Left lung (tissue), 4 donors: ENCODE measurements at regions not wholly inside any gene's neighbourhood (a gene's known extent, or its start where the extent isn't known, plus 50 kb on each side); places are given as distances from the start of the nearest gene placed in this dataset.

ENCODE experiments used
- ATAC-seq: fragments of 200-7000 bp; cut with Tn5 transposase; one replicate; pipeline ENCODE4 v1.9.1; 2020; ENCODE audit warnings: moderate library complexity
- DNase-seq, 4 donors: peaks; one replicate each; pipeline ENCODE4 v3.0.0-alpha.2; 2013 to 2020
- H3K27ac ChIP-seq, 2 donors: fragments of 200-600 bp; sonication (generic) in 1 of 2; one replicate each; pipeline versions ENCODE4 v1.5.0 to v1.8.0; 2020 to 2021
- H3K27me3 ChIP-seq, 2 donors: fragments of 200-600 bp; sonication (generic) in 1 of 2; one replicate each; pipeline versions ENCODE4 v1.5.0 to v1.8.0; 2020 to 2021
- H3K36me3 ChIP-seq, 2 donors: fragments of 200-600 bp; sonication (generic) in 1 of 2; one replicate each; pipeline versions ENCODE4 v1.5.0 to v1.8.0; 2020 to 2021
- H3K4me1 ChIP-seq, 2 donors: fragments of 200-600 bp; one replicate each; pipeline ENCODE4 v1.8.0; 2021
- H3K4me3 ChIP-seq, 2 donors: fragments of 200-600 bp; sonication (generic) in 1 of 2; one replicate each; pipeline versions ENCODE4 v1.5.0 to v1.8.0; 2020 to 2021; ENCODE audit warnings: mild to moderate bottlenecking in 1 of 2
- H3K9me3 ChIP-seq, 2 donors: fragments of 200-600 bp; sonication (generic) in 1 of 2; one replicate each; pipeline versions ENCODE4 v1.5.0 to v1.8.0; 2020 to 2021
- CTCF ChIP-seq, 2 donors: fragments of 200-600 bp; sonication (generic) in 1 of 2; IDR thresholded peaks; one replicate each; pipeline versions ENCODE4 v1.5.0 to v1.8.0; 2021; ENCODE audit warnings: antibody characterized with exemption in 2 of 2
- intact Hi-C, 2 donors: fragments of 100-400 bp; cut with DNase I; formaldehyde crosslinking; loops; one replicate each; pipeline versions ENCODE4 v1.11.2 to v1.14.2; 2022
- donor health status: DM: no; HTN: yes; CAD: no.
- donor health status: DM: no; HTN: no; CAD: no.

- TF ChIP-seq CTCF (IDR thresholded peaks at IDR 0.05) = no peak
- H3K27me3 ChIP-seq = no peaks in the 10 kb centered on the region
- ATAC-seq = no peak
- intact Hi-C loops = loop anchor here in 1 of 2 donors (5.0 kb wide), 1 partner anchor 43 kb away; no protein-coding TSS in a partner anchor
- no peak overlapping the region for H3K27ac ChIP-seq
- H3K9me3 ChIP-seq = peaks cover 0 to 11% of the 10 kb centered on the region in 2 donors
- no peaks in the 10 kb centered on the region for H3K4me1 ChIP-seq
- H3K36me3 ChIP-seq = no peaks in the 10 kb centered on the region
- no peak overlapping the region for H3K4me3 ChIP-seq
- no peak for DNase-seq
Measured at GRCh38 chr16:26433807-26434206, 632.9 kb upstream of the C16orf82 start.

- DNase-seq = no peak
- no peaks in the 10 kb centered on the region for H3K36me3 ChIP-seq
- no peak overlapping the region for H3K27ac ChIP-seq
- H3K27me3 ChIP-seq = no peaks in the 10 kb centered on the region
- H3K4me3 ChIP-seq = no peak overlapping the region
- H3K9me3 ChIP-seq = no peaks in the 10 kb centered on the region
- intact Hi-C loops = no loop called here
- TF ChIP-seq CTCF (IDR thresholded peaks at IDR 0.05) = no peak
- no peak for ATAC-seq
- no peaks in the 10 kb centered on the region for H3K4me1 ChIP-seq
Measured at GRCh38 chr16:26441178-26441577, 625.5 kb upstream of the C16orf82 start.

GRCh38 chr16:26442321-26442720 is 624.4 kb upstream of the C16orf82 start:
- no peaks in the 10 kb centered on the region for H3K9me3 ChIP-seq
- no peak overlapping the region for H3K27ac ChIP-seq
- H3K27me3 ChIP-seq = no peaks in the 10 kb centered on the region
- intact Hi-C loops = no loop called here
- ATAC-seq (no peak), DNase-seq (no peak)
- H3K4me3 ChIP-seq = no peak overlapping the region
- no peaks in the 10 kb centered on the region for H3K4me1 ChIP-seq
- no peaks in the 10 kb centered on the region for H3K36me3 ChIP-seq
- no peak for TF ChIP-seq CTCF (IDR thresholded peaks at IDR 0.05)

GRCh38 chr16:26447570-26447969 is 619.2 kb upstream of the C16orf82 start:
- Histone ChIP-seq H3K4me3 (no peak overlapping the region), H3K27ac (no peak overlapping the region), H3K4me1 (no peaks in the 10 kb centered on the region), H3K36me3 (no peaks in the 10 kb centered on the region), H3K9me3 (no peaks in the 10 kb centered on the region), H3K27me3 (no peaks in the 10 kb centered on the region)
- DNase-seq (no peak), ATAC-seq (no peak)
- TF ChIP-seq CTCF (IDR thresholded peaks at IDR 0.05) = no peak
- intact Hi-C loops = no loop called here

GRCh38 chr16:26453215-26453614 is 613.5 kb upstream of the C16orf82 start:
- no peaks in the 10 kb centered on the region for H3K27me3 ChIP-seq
- ATAC-seq (no peak), DNase-seq (no peak)
- H3K4me3 ChIP-seq = no peak overlapping the region
- peaks cover 0 to 2% of the 10 kb centered on the region in 2 donors for H3K9me3 ChIP-seq
- H3K27ac ChIP-seq = no peak overlapping the region
- intact Hi-C loops = no loop called here
- no peaks in the 10 kb centered on the region for H3K4me1 ChIP-seq
- no peaks in the 10 kb centered on the region for H3K36me3 ChIP-seq
- no peak for TF ChIP-seq CTCF (IDR thresholded peaks at IDR 0.05)
